C4-2B (cell line): ENCODE measurements at regions not wholly inside any gene's neighbourhood (a gene's known extent, or its start where the extent isn't known, plus 50 kb on each side); places are given as distances from the start of the nearest gene placed in this dataset.

ENCODE experiments used
- ZFX ChIP-seq: fragments of 450-650 bp; IDR thresholded peaks from 2 replicates; pipeline ENCODE4 v1.6.1; 2017
- TF ChIP-seq, protein P1 (sequence below): fragments of 450-650 bp; conservative IDR thresholded peaks from 2 replicates; pipeline ENCODE4 v1.5.1; 2017; ENCODE audit warnings: mild to moderate bottlenecking

DNA sequence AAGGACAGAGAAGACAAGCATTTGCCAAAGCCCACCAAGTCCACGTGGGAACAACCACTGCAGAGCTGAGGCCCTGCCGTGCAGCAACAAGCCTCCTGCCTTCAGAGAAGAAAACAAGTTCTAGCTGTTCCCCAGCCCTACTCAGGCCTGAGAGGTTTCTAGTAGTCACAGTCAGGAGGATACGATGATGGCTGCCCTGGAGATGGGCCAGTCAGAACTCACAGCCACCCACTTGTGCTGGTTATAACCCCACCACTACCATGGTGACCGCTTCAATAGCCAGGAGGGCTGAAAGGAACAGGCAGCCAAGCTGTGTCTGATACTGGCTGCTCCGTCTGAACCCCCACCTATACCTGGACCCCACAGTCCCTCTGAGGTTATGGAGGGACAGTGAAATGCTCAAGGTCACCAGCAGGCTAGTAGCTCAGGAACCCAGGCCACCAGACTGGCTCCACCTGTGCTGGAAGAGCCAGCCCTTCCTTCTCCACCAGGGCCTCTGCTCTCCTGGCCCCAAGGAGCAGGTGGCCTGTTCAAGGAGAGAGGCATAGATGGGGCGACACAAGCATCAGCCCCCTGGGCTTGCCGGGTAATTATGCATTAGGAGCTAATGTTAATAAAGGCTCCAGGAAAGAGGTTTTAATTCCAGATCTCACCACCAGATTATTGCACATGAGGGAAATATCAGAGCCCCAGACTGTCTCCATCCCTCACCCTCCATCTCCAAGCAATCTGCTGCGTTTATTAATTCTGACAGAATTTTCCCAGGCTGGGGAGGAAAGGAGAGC is 125.8 kb upstream of the PCBD1 start:
- TF ChIP-seq, protein P1, sequence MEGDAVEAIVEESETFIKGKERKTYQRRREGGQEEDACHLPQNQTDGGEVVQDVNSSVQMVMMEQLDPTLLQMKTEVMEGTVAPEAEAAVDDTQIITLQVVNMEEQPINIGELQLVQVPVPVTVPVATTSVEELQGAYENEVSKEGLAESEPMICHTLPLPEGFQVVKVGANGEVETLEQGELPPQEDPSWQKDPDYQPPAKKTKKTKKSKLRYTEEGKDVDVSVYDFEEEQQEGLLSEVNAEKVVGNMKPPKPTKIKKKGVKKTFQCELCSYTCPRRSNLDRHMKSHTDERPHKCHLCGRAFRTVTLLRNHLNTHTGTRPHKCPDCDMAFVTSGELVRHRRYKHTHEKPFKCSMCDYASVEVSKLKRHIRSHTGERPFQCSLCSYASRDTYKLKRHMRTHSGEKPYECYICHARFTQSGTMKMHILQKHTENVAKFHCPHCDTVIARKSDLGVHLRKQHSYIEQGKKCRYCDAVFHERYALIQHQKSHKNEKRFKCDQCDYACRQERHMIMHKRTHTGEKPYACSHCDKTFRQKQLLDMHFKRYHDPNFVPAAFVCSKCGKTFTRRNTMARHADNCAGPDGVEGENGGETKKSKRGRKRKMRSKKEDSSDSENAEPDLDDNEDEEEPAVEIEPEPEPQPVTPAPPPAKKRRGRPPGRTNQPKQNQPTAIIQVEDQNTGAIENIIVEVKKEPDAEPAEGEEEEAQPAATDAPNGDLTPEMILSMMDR: no peak
- TF ChIP-seq ZFX: no peak
